Muscle layer of colon (tissue), 2 donors: ENCODE measurements at regions not wholly inside any gene's neighbourhood (a gene's known extent, or its start where the extent isn't known, plus 50 kb on each side); places are given as distances from the start of the nearest gene placed in this dataset.

Experiments used
- H3K27ac ChIP-seq: one replicate; pipeline ENCODE4 v1.7.0; 2013; ENCODE audit warnings: low read depth, mild to moderate bottlenecking, low read length, moderate library complexity
- H3K27me3 ChIP-seq, 2 donors: one replicate each; pipeline ENCODE4 v1.7.0; 2013; ENCODE audit warnings: low read length in 2 of 2, mild to moderate bottlenecking in 2 of 2; ENCODE audit not compliant: insufficient read depth in 2 of 2, control insufficient read depth in 1 of 2
- H3K36me3 ChIP-seq: one replicate; pipeline ENCODE4 v1.7.0; 2013; ENCODE audit warnings: mild to moderate bottlenecking, low read length; ENCODE audit not compliant: insufficient read depth
- H3K4me1 ChIP-seq: one replicate; pipeline ENCODE4 v1.7.0; 2013; ENCODE audit warnings: mild to moderate bottlenecking, low read length; ENCODE audit not compliant: insufficient read depth
- H3K4me3 ChIP-seq, 2 donors: one replicate each; pipeline ENCODE4 v1.7.0; 2013; ENCODE audit warnings: low read length in 2 of 2, low read depth in 1 of 2, mild to moderate bottlenecking in 1 of 2, moderate library complexity in 1 of 2
- H3K9ac ChIP-seq: one replicate; pipeline ENCODE4 v1.7.0; 2013; ENCODE audit warnings: low read length
- H3K9me3 ChIP-seq: one replicate; pipeline ENCODE4 v1.7.0; 2013; ENCODE audit warnings: mild to moderate bottlenecking, low read length
- donor health status: abdominal sarcoma.
- donor health status: Adenocarcinoma of cecum.

- H3K27me3 ChIP-seq: no peaks in the 10 kb centered on the region
- peaks cover 10% of the 10 kb centered on the region for H3K4me1 ChIP-seq
- no peak overlapping the region for H3K4me3 ChIP-seq
- H3K9me3 ChIP-seq: no peaks in the 10 kb centered on the region
- H3K27ac ChIP-seq: no peak overlapping the region
- H3K36me3 ChIP-seq: no peaks in the 10 kb centered on the region
- no peak overlapping the region for H3K9ac ChIP-seq
These were observed 121.5 kb downstream of the PAX1 start for GRCh38 chr20:21826976-21827375.

GRCh38 chr20:21821358-21821757, 115.9 kb downstream of the PAX1 start:
- H3K27me3 ChIP-seq: no peaks in the 10 kb centered on the region
- H3K27ac ChIP-seq: no peak overlapping the region
- H3K4me1 ChIP-seq: no peaks in the 10 kb centered on the region
- no peak overlapping the region for H3K9ac ChIP-seq
- H3K4me3 ChIP-seq: no peak overlapping the region
- H3K36me3 ChIP-seq: no peaks in the 10 kb centered on the region
- H3K9me3 ChIP-seq: no peaks in the 10 kb centered on the region

GRCh38 chr20:21820688-21821087, 115.2 kb downstream of the PAX1 start:
- no peaks in the 10 kb centered on the region for H3K36me3 ChIP-seq
- H3K9me3 ChIP-seq: no peaks in the 10 kb centered on the region
- H3K4me1 ChIP-seq: no peaks in the 10 kb centered on the region
- no peak overlapping the region for H3K9ac ChIP-seq
- no peak overlapping the region for H3K27ac ChIP-seq
- H3K4me3 ChIP-seq: no peak overlapping the region
- H3K27me3 ChIP-seq: no peaks in the 10 kb centered on the region

GRCh38 chr20:21820045-21820444, 114.6 kb downstream of the PAX1 start:
- no peaks in the 10 kb centered on the region for H3K4me1 ChIP-seq
- H3K4me3 ChIP-seq: no peak overlapping the region
- H3K9ac ChIP-seq: no peak overlapping the region
- no peak overlapping the region for H3K27ac ChIP-seq
- H3K27me3 ChIP-seq: no peaks in the 10 kb centered on the region
- no peaks in the 10 kb centered on the region for H3K9me3 ChIP-seq
- H3K36me3 ChIP-seq: no peaks in the 10 kb centered on the region

- Histone ChIP-seq H3K4me3 (no peak overlapping the region), H3K27me3 (no peaks in the 10 kb centered on the region), H3K9ac (no peak overlapping the region), H3K27ac (no peak overlapping the region), H3K36me3 (no peaks in the 10 kb centered on the region), H3K4me1 (peaks cover 12% of the 10 kb centered on the region), H3K9me3 (no peaks in the 10 kb centered on the region)
These were observed 106.9 kb downstream of the PAX1 start for GRCh38 chr20:21812379-21812778.

GRCh38 chr20:21809961-21810523, 104.6 kb downstream of the PAX1 start:
- no peak overlapping the region for H3K27ac ChIP-seq
- no peaks in the 10 kb centered on the region for H3K9me3 ChIP-seq
- no peaks in the 10 kb centered on the region for H3K27me3 ChIP-seq
- H3K36me3 ChIP-seq: no peaks in the 10 kb centered on the region
- H3K4me1 ChIP-seq: peaks cover 18% of the 10 kb centered on the region
- H3K9ac ChIP-seq: no peak overlapping the region
- H3K4me3 ChIP-seq: no peak overlapping the region

GRCh38 chr20:21808863-21809664, 103.6 kb downstream of the PAX1 start:
- no peaks in the 10 kb centered on the region for H3K9me3 ChIP-seq
- no peaks in the 10 kb centered on the region for H3K27me3 ChIP-seq
- no peak overlapping the region for H3K9ac ChIP-seq
- no peak overlapping the region for H3K4me3 ChIP-seq
- peaks cover 18% of the 10 kb centered on the region for H3K4me1 ChIP-seq
- H3K27ac ChIP-seq: no peak overlapping the region
- H3K36me3 ChIP-seq: no peaks in the 10 kb centered on the region

GRCh38 chr20:21808139-21808538, 102.7 kb downstream of the PAX1 start:
- no peaks in the 10 kb centered on the region for H3K27me3 ChIP-seq
- H3K36me3 ChIP-seq: no peaks in the 10 kb centered on the region
- H3K9me3 ChIP-seq: no peaks in the 10 kb centered on the region
- no peak overlapping the region for H3K27ac ChIP-seq
- H3K4me1 ChIP-seq: peaks cover 18% of the 10 kb centered on the region
- no peak overlapping the region for H3K9ac ChIP-seq
- H3K4me3 ChIP-seq: no peak overlapping the region

- Histone ChIP-seq H3K9ac (no peak overlapping the region), H3K36me3 (no peaks in the 10 kb centered on the region), H3K27ac (no peak overlapping the region), H3K4me3 (no peak overlapping the region), H3K27me3 (no peaks in the 10 kb centered on the region), H3K9me3 (no peaks in the 10 kb centered on the region), H3K4me1 (peaks cover 6% of the 10 kb centered on the region)
These were observed 99.3 kb downstream of the PAX1 start for GRCh38 chr20:21804802-21805201.

GRCh38 chr20:21801193-21801592, 95.7 kb downstream of the PAX1 start:
- no peak overlapping the region for H3K27ac ChIP-seq
- H3K9ac ChIP-seq: no peak overlapping the region
- H3K4me3 ChIP-seq: no peak overlapping the region

GRCh38 chr20:21798384-21798783, 92.9 kb downstream of the PAX1 start:
- Histone ChIP-seq H3K4me1 (no peaks in the 10 kb centered on the region), H3K4me3 (no peak overlapping the region), H3K27me3 (no peaks in the 10 kb centered on the region), H3K36me3 (no peaks in the 10 kb centered on the region), H3K9ac (no peak overlapping the region), H3K9me3 (no peaks in the 10 kb centered on the region), H3K27ac (no peak overlapping the region)

More at GRCh38 chr20:21801193-21801592, 95.7 kb downstream of the PAX1 start:
- Histone ChIP-seq H3K4me1 (peaks cover 3% of the 10 kb centered on the region), H3K36me3 (no peaks in the 10 kb centered on the region), H3K27me3 (no peaks in the 10 kb centered on the region), H3K9me3 (no peaks in the 10 kb centered on the region)

- H3K4me3 ChIP-seq: no peak overlapping the region
- no peaks in the 10 kb centered on the region for H3K9me3 ChIP-seq
- H3K36me3 ChIP-seq: no peaks in the 10 kb centered on the region
- no peak overlapping the region for H3K9ac ChIP-seq
- H3K4me1 ChIP-seq: no peaks in the 10 kb centered on the region
- no peak overlapping the region for H3K27ac ChIP-seq
- H3K27me3 ChIP-seq: no peaks in the 10 kb centered on the region
These were observed 90.6 kb downstream of the PAX1 start for GRCh38 chr20:21796059-21796458.
